NCI-H2227 (cell line): ENCODE measurements at regions not wholly inside any gene's neighbourhood (a gene's known extent, or its start where the extent isn't known, plus 50 kb on each side); places are given as distances from the start of the nearest gene placed in this dataset.

Experiments
- DNase-seq: peaks from one replicate; lab custom pipeline; 2025; ENCODE audit not compliant: unreplicated experiment; lab: John Stamatoyannopoulos, UW

DNA sequence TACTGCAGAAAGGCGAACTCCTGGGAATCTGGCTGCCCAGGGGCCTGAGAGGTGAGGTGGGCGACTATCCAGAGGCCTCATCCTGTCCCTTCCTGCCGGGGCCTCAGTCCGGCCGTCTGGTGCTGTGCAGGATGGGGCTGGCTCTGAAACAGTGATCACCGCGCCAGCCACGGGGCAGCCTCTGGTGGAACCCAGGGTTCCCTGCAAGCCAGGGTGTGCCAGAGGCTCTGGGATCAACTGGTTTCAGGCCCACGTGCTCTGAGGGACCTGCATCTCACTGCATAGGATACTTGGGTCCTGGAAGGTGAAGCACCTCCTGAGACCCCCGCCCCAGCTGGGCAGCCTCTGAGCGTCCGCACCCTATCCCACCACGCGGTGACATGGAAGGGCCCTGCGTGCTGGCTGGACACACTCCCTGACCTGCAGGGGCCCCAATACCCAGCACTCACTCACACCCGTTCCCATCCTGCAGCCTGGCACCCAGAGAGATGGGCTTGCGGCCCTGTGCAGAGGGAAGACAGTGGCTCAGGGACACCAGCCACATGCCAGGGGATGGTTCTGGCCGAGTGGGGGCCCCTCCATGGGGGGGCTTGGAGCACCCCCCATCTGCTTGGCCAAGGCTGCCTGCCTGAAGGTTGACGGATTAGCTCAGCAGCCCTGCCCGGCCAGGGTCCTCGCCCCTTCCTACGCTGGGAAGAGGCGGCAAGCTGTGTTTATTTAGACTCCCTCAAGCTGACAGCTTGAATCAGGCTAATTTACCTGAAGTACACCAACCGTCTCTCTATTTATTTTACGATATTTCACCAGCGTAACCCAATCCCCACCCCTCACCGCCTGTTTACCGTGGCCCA lies 64.3 kb upstream of the TTC34 start:
- DNase-seq = no peak

DNA sequence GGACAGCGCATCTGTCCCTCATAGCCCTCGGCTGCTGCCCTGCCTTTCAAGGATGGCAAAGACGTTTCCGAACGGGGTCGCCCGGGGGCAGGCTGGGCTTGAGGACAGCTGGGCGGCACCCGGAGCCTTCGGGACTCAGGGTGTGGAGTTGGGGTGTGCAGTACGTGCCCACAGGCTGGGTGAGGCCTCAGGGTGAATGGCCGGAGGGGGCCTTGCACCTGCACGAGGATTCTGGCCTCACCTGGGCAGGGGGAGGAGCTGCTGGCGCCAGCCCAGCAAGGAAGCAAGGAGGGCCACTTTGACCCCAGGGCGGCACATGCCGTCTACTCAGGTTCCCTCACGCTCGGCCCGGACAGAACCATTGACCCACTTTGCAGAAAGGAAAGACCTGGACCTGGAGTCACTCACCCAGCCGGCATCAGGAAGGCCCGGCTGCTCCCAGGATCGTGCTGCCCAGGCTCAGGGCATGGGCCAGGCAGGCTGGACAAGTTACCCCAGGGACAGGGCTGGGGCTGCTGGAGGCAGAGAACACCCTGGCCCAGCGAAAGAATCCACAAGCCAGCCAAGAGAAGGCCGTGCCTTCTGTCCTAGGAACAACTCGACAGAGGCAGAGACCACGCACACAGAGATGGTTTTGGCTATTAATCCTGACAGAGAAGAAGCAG lies 65.1 kb upstream of the TTC34 start:
- no peak for DNase-seq

- no peak for DNase-seq
Observed at GRCh38 chr1:2867087-2867425, 65.6 kb upstream of the TTC34 start.

GRCh38 chr1:2867861-2868260 lies 66.4 kb upstream of the TTC34 start:
- no peak for DNase-seq

GRCh38 chr1:2868571-2869195 lies 67.2 kb upstream of the TTC34 start:
- DNase-seq = no peak

- no peak for DNase-seq
Observed at GRCh38 chr1:2871246-2871815, 69.8 kb upstream of the TTC34 start.

- no peak for DNase-seq
Observed at GRCh38 chr1:2874207-2874606, 72.7 kb upstream of the TTC34 start.

GRCh38 chr1:2874607-2875480 lies 73.4 kb upstream of the TTC34 start:
- no peak for DNase-seq

DNA sequence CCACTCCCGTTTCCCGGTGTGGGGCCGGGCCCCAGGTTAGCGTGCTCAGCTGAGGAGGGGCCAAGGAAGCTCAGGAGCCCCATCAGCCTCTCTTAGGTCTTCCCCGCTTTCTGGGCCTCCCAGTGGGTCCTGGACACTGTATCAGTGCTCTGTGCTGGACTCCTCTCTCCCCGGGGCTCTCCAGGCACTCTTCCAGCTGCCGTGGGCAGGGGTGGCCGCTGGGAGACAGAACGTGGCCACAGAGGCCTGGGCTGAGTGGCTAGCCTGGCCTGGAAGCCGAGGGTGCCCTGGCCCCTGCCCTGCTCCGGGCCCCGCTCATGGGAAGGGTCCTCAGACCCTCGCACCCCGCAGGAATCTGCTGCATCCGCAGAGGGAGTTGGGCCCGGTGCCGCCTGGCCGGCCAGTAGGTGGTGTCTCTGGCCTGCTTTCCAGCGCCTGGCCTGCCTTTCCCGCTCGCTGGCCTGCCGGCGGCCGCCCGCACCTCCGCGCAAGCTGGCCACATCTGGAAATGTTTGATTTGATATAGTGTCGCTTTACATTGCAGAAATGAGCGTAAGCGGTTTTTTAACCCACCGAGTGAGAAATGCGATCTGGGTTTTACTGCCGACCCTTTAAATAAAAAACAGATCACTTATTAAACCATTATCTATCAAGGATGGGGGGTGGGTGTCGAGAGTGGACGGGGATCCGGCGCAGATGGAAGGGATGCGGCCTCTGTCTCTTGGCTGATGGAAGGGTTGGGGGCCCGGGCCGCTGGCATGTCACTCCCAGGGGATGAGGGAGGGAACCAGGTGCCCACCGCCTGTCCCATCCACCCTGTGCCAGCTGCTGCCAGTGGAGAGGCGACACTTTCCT lies 74.4 kb upstream of the TTC34 start:
- DNase-seq = peak; percentile 14

GRCh38 chr1:2876846-2877245 lies 75.4 kb upstream of the TTC34 start:
- no peak for DNase-seq

DNA sequence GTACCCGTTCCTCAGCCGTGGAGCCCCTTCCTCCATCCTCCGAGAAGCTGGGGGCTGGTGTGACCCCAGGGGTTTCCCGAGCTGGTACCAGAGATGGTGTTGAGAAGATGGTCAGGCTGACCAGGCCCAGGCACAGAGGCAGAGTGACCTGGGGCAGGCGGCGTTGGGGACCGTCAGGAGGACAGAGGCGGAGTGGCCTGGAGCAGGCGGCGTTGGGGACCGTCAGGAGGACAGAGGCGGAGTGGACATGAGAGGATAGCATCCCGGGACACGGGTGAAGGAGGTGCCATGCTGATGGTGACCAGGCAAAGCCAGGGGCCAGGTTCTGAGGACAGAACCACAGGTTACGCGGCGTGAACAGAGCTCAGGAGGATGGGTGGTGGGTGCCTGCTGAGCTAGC lies 75.9 kb upstream of the TTC34 start:
- no peak for DNase-seq

DNA sequence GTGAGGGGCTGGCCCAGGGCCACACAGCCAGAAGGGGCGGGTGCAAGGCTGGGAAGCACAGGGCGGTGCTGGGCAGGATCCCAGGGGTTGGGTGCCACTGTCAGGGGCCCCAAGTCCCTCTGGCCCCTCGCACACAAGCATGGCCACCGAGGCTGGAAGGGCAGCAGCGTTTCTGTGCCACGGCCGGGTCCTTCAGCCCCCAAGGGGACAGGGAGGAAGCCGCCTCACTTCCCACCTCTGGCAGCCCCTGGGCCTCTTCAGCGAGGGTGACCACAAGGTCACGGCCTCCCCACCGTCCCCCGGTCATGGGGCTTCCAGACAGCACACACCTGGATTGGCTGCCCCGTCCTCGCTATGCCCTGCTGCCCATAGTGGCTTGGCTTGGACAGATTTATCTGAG lies 77.1 kb upstream of the TTC34 start:
- no peak for DNase-seq

GRCh38 chr1:2879026-2879425 lies 77.5 kb upstream of the TTC34 start:
- DNase-seq = no peak

DNA sequence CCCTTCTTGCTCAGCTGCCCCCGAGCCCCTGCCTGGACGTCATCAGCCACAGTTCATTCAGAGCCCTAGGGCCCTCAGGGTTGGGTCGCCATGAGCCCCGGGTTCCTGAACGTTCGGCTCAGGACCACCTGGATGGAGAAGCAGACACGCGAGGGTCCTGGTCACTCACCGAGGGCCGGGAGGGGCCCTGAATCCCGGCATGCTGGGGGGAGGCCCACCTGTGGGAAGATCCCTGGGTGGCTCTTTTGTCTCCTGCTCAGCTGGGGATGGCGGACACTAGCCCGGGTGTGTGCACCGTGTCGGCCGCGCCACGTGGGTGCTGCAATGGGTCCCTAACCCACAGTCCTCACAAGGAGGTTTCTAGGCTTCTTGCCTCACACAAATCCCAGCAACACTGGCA lies 78.1 kb upstream of the TTC34 start:
- no peak for DNase-seq

GRCh38 chr1:2880086-2880485 lies 78.6 kb upstream of the TTC34 start:
- no peak for DNase-seq

- no peak for DNase-seq
Observed at GRCh38 chr1:2880812-2881295, 79.4 kb upstream of the TTC34 start.

GRCh38 chr1:2881556-2881955 lies 80.1 kb upstream of the TTC34 start:
- no peak for DNase-seq

GRCh38 chr1:2882966-2883696 lies 81.6 kb upstream of the TTC34 start:
- no peak for DNase-seq

GRCh38 chr1:2885001-2885400 lies 83.5 kb upstream of the TTC34 start:
- DNase-seq = no peak
